HK-2 (cell line): ENCODE measurements at regions not wholly inside any gene's neighbourhood (a gene's known extent, or its start where the extent isn't known, plus 50 kb on each side); places are given as distances from the start of the nearest gene placed in this dataset.
A peak's percentile ranks its signal among the peaks of the same experiment; 100 is the strongest.

ENCODE experiments used
- DNase-seq: peaks from one replicate; pipeline ENCODE4 v3.0.0-alpha.2; 2018; ENCODE audit not compliant: unreplicated experiment

- DNase-seq = no peak
These were observed 65.7 kb downstream of the UNC5CL start for GRCh38 chr6:40973304-40973703.

GRCh38 chr6:40972814-40973213 lies 66.2 kb downstream of the UNC5CL start:
- no peak for DNase-seq

DNA sequence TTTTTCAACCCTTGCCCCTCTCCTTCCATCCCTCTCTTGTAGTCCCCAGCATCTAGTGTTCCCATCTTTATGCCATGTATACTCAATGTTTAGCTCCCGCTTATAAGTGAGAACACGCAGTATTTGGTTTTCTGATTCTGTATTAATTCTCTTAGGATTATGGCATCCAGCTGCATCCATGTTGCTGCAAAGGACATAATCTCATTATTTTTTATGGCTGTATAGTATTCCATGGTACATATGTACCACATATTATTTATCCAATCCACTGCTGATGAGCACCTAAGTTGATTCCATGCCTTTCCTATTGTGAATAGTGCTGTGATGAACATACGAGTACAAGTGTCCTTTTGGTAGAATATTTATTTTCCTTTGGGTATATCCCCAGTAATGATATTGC lies 66.8 kb downstream of the UNC5CL start:
- DNase-seq = no peak

DNA sequence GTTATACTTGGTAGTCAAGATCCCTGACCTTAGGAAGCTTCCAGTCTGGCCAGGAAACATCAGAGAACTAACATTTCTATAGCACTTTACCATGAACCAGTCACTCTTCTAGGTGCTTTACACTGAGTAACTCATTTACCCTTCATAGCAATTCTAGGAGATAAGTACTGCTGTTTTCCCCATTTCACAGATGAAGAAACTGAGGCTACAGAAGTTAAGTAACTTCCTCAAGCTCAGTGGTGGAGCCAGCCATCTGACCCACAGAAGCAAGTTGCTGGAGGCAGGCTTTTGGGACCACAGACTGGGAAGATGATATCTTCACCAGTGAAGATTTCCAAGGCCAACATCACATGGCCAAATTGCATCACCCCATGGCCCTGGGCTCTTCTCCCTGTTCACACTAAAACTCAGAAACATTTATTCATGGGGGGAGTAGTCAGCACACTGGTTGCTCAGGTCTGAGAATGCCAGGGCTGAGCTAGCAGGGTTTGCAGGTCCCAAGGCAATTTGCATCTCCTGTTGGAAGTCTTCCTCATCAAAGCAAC lies 70.3 kb downstream of the UNC5CL start:
- DNase-seq = no peak

GRCh38 chr6:40966860-40967259 lies 72.2 kb downstream of the UNC5CL start:
- no peak for DNase-seq

- no peak for DNase-seq
These were observed 74.0 kb downstream of the UNC5CL start for GRCh38 chr6:40965046-40965445.

DNA sequence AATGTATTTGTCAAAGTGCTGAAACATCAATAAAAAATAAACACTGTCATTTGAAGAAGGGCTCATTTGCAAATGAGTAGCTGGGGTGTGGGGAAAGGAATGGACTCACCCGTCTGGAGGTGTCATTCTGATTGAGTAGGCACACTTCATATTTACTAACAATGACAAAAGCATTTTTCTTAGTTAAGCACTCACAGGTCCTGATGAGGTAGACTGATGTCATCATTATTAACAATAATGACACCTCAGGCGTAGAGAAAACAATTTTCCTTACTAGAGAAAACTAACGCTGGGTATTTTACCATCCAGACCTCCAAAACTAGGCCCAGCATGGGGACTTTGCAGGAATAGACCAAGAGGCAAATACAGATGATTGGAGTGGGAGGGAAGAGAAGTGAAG lies 76.0 kb downstream of the UNC5CL start:
- DNase-seq = no peak

GRCh38 chr6:40962241-40962640 lies 76.8 kb downstream of the UNC5CL start:
- DNase-seq = peak; percentile 79

GRCh38 chr6:40961831-40962230 lies 77.2 kb downstream of the UNC5CL start:
- no peak for DNase-seq

DNA sequence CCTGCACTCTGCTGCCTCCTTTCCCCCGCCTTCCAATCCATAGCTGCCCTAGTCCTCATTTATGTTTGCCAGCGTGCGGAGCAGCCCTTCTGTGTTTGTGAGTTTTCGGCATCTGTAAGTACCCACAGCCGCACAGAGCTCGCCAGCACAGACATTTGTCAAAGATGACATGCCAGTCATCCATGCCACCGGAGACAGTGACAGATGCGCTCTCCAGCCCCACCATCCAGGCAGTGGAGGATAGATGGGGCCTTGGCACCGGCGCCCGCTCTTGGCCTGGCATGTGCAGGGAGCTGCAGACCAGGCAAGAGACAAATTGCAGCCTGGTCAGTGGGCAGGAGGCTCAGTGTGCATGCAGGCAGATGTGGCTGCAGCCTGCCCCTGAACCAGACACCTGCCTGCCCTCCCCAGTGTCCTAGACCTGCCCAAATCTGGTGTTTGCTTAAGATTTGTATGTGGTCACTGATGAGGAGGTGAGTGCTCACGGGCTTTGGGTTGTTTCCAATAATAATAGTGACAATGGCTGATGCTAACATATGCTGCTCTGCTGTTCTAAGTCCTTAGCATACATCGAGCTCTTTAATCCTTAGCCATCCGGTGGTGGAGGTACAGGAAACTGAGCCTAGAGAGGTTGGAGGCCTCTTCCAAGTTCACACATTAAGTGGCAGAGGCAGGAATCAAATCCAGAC lies 78.1 kb downstream of the UNC5CL start:
- no peak for DNase-seq

DNA sequence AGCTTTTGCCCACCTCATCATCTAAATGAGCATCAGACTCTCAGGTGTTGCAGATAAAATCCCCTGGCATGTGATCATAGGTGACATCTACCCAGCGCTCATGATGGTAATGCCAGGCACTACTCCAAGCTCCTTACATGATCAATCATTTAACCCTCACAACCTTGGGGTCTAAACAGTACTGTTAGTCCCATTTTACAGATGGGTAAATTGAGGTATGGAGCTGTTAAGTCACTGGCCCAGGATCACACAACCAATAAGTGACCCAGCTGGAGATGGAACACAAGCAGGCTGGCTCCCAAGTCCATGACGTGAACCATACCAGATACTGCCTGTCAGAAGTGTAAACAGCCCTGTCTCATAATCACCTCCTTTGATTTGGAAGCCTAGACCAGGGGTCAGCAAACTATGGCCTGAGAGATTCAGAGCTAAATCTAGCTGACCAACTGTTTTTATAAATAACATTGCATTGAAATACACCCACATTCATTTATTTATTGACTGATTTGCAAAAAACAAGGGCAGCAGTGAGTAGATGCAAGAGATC lies 79.2 kb downstream of the UNC5CL start:
- no peak for DNase-seq

DNA sequence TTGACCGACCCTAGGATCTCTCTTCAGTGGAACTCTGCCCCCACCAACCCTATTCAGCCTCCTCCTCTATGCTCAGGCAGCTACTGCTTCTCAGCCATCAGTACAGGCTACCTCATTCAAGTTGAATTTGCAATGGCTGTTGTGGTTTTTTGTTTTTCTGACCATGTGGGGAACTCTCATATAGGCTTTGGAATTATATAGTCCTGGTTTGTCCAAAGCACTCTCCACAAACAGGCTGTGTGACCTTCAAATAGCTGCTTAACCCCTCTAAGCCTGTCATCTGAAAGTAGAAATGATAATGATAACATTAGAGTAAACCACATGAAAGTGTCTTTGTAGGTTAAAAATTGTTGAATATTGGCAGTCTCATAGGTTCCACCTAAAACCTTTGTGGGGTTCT lies 80.3 kb downstream of the UNC5CL start:
- no peak for DNase-seq

DNA sequence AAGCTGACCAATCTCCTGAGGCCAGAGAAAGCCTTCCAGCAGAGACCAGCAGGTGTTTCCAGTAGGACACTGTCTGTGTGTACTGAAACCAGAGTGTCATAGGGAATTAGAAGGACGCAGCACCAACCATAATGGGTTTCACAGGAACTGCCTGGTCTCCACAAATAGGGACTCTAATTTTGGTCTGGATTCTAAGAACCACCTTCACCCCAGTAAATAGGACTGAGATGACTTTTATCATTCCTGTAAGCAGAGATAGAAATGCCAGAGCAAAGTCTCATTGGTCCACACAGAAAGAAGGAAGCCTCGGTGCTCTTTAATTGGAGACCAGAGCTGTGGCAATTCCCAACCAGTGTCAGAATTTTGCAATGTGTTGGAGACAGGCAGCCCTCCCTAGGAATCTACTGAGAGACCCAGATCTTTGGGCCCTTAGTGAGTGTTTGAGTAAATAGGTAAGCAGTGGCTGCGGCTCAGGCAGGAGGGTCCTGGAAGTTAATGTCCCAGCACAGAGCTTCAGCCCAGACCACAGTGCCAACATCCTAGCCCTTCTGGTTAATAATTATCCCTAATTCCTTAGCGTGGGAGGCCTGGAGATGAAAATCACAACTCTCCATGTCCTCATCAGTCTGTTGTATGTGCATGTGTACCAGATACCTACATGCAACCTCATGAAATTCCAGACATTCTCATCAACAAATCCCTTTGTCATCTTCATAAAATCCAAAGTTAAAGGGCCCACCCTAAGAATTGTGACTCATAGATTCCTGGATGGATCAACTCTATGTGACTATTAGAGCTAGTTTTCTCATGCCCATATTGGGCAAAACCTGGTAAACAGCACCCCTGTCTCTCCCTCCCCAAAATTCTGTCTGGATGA lies 81.2 kb downstream of the UNC5CL start:
- DNase-seq = peak; percentile 77

DNA sequence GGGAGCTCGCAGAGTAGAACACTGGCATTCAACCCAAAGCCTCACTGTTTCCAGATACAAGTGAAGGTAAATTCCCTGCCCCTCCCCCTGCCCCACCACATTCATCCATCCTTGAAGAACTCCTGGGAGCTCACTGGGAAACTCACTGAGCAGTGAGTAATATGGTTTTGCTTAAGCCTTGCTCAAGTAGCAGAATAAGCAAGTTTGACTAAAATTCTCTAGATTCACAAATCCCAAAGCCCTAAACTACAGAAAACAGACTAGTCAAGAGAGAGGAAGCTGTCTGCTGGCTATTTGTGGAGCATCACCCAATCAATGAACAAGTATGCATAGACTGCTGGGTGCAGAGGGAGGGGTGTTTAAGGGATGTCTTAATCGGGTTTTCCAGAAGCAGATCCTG lies 82.1 kb downstream of the UNC5CL start:
- DNase-seq = peak; percentile 76

- no peak for DNase-seq
These were observed 83.9 kb downstream of the UNC5CL start for GRCh38 chr6:40955178-40955545.

DNA sequence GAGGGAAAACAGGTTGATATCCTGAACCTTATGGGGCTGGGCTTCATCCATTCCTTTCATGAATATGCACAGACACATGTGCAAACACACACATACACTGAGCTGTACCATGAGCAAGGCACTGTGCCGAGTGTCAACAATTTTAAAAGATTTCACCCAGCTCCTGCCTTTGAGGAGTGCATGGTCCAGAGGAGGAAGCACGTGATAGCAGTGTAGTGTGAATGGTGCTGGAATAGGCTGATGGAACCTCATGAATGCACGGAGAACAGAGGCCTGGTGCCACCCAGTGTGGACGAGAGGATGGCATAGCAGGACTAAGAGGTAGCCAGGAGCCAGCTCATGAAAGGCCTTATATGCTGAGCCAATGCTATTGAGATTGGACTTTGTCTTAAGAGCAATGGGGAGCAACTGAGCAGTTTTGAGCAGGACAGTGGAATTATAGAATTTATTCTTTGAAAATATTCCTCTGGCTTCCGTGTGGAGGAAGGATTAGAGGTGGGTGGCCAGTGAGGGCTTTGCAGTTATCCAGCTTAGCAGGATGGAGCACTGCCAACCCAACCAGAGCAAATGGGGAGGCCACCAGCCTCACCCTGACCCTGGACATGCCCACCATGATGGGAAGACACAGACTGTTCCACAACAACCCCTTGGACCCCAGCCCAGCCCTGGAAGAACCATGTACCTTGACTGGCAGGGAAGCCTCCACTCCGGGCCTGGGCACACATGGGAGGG lies 84.4 kb downstream of the UNC5CL start:
- DNase-seq = no peak

- no peak for DNase-seq
These were observed 85.5 kb downstream of the UNC5CL start for GRCh38 chr6:40953486-40953885.

- peak; percentile 72 for DNase-seq
These were observed 87.9 kb downstream of the UNC5CL start for GRCh38 chr6:40950986-40951698.

DNA sequence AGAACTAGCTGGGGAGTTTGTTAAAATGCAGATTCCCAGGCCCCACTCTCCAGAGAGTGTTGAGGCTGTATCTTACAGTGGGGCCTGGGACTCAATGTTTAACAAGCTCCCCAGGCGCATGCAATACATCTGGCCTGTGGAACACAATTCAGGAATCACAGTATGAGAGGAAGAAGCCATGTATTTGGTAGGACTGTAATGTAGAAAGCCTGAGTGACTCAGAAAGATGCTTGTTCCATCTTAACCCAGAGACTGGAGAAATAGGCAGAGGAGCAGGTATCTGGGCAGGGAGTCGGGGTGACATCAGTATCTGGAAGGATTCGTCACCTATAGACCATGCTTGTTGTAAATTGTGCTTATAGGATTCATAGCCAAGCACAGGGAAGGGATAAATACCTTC lies 90.5 kb downstream of the UNC5CL start:
- DNase-seq = no peak

- no peak for DNase-seq
These were observed 91.0 kb downstream of the UNC5CL start for GRCh38 chr6:40947876-40948526.

GRCh38 chr6:40946738-40947301 lies 92.2 kb downstream of the UNC5CL start:
- DNase-seq = no peak
